Mesendoderm (in vitro differentiated cells): ENCODE measurements at regions not wholly inside any gene's neighbourhood (a gene's known extent, or its start where the extent isn't known, plus 50 kb on each side); places are given as distances from the start of the nearest gene placed in this dataset.

Source experiments
- DNase-seq: peaks from one replicate; pipeline ENCODE4 v3.0.0; 2013
- H2AK5ac ChIP-seq: 2 replicates; pipeline ENCODE4 v1.6.1; 2013; ENCODE audit warnings: low read length, inconsistent platforms
- H2BK120ac ChIP-seq: 2 replicates; pipeline ENCODE4 v1.6.1; 2013; ENCODE audit warnings: low read depth, mild to moderate bottlenecking, low read length, moderate library complexity, mixed read lengths
- H2BK15ac ChIP-seq: replicated peaks from 2 replicates; pipeline ENCODE4 v1.6.1; 2013; ENCODE audit warnings: low read depth, mild to moderate bottlenecking, moderate library complexity
- H2BK5ac ChIP-seq: 2 replicates; pipeline ENCODE4 v1.6.1; 2013; ENCODE audit warnings: low read length, inconsistent platforms
- H3K18ac ChIP-seq: 2 replicates; pipeline ENCODE4 v1.6.1; 2013; ENCODE audit warnings: mild to moderate bottlenecking, low read length, mixed read lengths
- H3K23ac ChIP-seq: one replicate; pipeline ENCODE4 v1.6.1; 2013; ENCODE audit warnings: low read length
- H3K27ac ChIP-seq: 2 replicates; pipeline ENCODE4 v1.5.1; 2013; ENCODE audit warnings: low read depth, mild to moderate bottlenecking, inconsistent platforms, low read length, moderate library complexity
- H3K27me3 ChIP-seq: 2 replicates; pipeline ENCODE4 v1.6.1; 2013; ENCODE audit warnings: low read length, control low read depth, mild to moderate bottlenecking, inconsistent platforms; ENCODE audit not compliant: insufficient read depth, poor library complexity
- H3K36me3 ChIP-seq: 2 replicates; pipeline ENCODE4 v1.6.1; 2013; ENCODE audit warnings: low read length, inconsistent platforms; ENCODE audit not compliant: control insufficient read depth, insufficient read depth
- H3K4ac ChIP-seq: one replicate; pipeline ENCODE4 v1.6.1; 2013; ENCODE audit warnings: low read depth, mild to moderate bottlenecking, low read length, moderate library complexity
- H3K4me1 ChIP-seq: 2 replicates; pipeline ENCODE4 v1.6.1; 2013; ENCODE audit warnings: low read depth, low read length, inconsistent platforms; ENCODE audit not compliant: control insufficient read depth
- H3K4me2 ChIP-seq: 2 replicates; pipeline ENCODE4 v1.6.1; 2013; ENCODE audit warnings: low read length
- H3K4me3 ChIP-seq: 2 replicates; pipeline ENCODE4 v1.5.1; 2013; ENCODE audit warnings: mild to moderate bottlenecking, low read length
- H3K56ac ChIP-seq: one replicate; pipeline ENCODE4 v1.6.1; 2013; ENCODE audit warnings: low read length
- H3K79me1 ChIP-seq: 2 replicates; pipeline ENCODE4 v1.6.1; 2013; ENCODE audit warnings: low read length, inconsistent platforms
- H3K79me2 ChIP-seq: 2 replicates; pipeline ENCODE4 v1.6.1; 2013; ENCODE audit warnings: mild to moderate bottlenecking, low read length; ENCODE audit not compliant: control insufficient read depth, insufficient read depth
- H3K9ac ChIP-seq: 2 replicates; pipeline ENCODE4 v1.6.1; 2013; ENCODE audit warnings: low read length, inconsistent platforms
- H4K5ac ChIP-seq: one replicate; pipeline ENCODE4 v1.6.1; 2013; ENCODE audit warnings: low read length
- H4K8ac ChIP-seq: one replicate; pipeline ENCODE4 v1.6.1; 2013; ENCODE audit warnings: low read depth, mild to moderate bottlenecking, control low read depth, low read length, moderate library complexity
- WGBS: extraction: QIAGEN DNeasy Blood & Tissue Kit; methylation state at CpG from one replicate; pipeline ENCODE4 v1.1.7; 2013; ENCODE audit warnings: low lambda C conversion rate, missing lambda C conversion rate; ENCODE audit not compliant: insufficient coverage; ENCODE audit errors: extremely low coverage; 5-methylcytosine and 5-hydroxymethylcytosine counted together

- no peaks in the 10 kb centered on the region for H3K27me3 ChIP-seq
Observed at GRCh38 chr18:24544949-24545348, 84.5 kb downstream of the HRH4 start.

GRCh38 chr18:24545651-24546050, 85.2 kb downstream of the HRH4 start:
- H3K4me2 ChIP-seq = no peak overlapping the region

More at GRCh38 chr18:24544949-24545348, 84.5 kb downstream of the HRH4 start:
- Histone ChIP-seq H3K79me2 (no peaks in the 10 kb centered on the region), H3K18ac (no peak overlapping the region), H2AK5ac (no peak overlapping the region), H3K4ac (no peak overlapping the region), H2BK5ac (no peak overlapping the region), H3K79me1 (no peaks in the 10 kb centered on the region), H4K8ac (no peak overlapping the region), H3K27ac (no peak overlapping the region), H3K4me2 (no peak overlapping the region), H3K23ac (no peak overlapping the region), H3K9ac (no peak overlapping the region), H3K36me3 (no peaks in the 10 kb centered on the region), H4K5ac (no peak overlapping the region), H3K4me3 (no peak overlapping the region), H3K4me1 (no peaks in the 10 kb centered on the region), H2BK15ac (no peak overlapping the region), H2BK120ac (no peak overlapping the region), H3K56ac (no peak overlapping the region)
- WGBS = no CpG with 5 or more reads among the region's 4 CpGs
- no peak for DNase-seq

GRCh38 chr18:24546307-24546706, 85.9 kb downstream of the HRH4 start:
- DNase-seq = no peak
- H4K8ac ChIP-seq = no peak overlapping the region
- H3K9ac ChIP-seq = no peak overlapping the region
- H3K4me1 ChIP-seq = no peaks in the 10 kb centered on the region
- no CpG with 5 or more reads among the region's 4 CpGs for WGBS
- no peak overlapping the region for H2BK15ac ChIP-seq
- H2BK5ac ChIP-seq = no peak overlapping the region
- H3K4me3 ChIP-seq = no peak overlapping the region
- no peak overlapping the region for H3K4me2 ChIP-seq
- H3K36me3 ChIP-seq = no peaks in the 10 kb centered on the region
- no peak overlapping the region for H3K23ac ChIP-seq
- no peak overlapping the region for H2AK5ac ChIP-seq
- H2BK120ac ChIP-seq = no peak overlapping the region
- no peak overlapping the region for H3K56ac ChIP-seq
- no peak overlapping the region for H4K5ac ChIP-seq
- H3K27ac ChIP-seq = no peak overlapping the region
- no peak overlapping the region for H3K4ac ChIP-seq
- H3K18ac ChIP-seq = no peak overlapping the region
- no peaks in the 10 kb centered on the region for H3K27me3 ChIP-seq
- no peaks in the 10 kb centered on the region for H3K79me1 ChIP-seq
- H3K79me2 ChIP-seq = no peaks in the 10 kb centered on the region

More at GRCh38 chr18:24545651-24546050, 85.2 kb downstream of the HRH4 start:
- H2AK5ac ChIP-seq = no peak overlapping the region
- H4K5ac ChIP-seq = no peak overlapping the region
- H3K4ac ChIP-seq = no peak overlapping the region
- H3K27me3 ChIP-seq = no peaks in the 10 kb centered on the region
- H3K36me3 ChIP-seq = no peaks in the 10 kb centered on the region
- DNase-seq = no peak
- no peak overlapping the region for H3K4me3 ChIP-seq
- no peak overlapping the region for H3K27ac ChIP-seq
- no peak overlapping the region for H3K23ac ChIP-seq
- H2BK120ac ChIP-seq = no peak overlapping the region
- H3K56ac ChIP-seq = no peak overlapping the region
- no peaks in the 10 kb centered on the region for H3K79me2 ChIP-seq
- H3K79me1 ChIP-seq = no peaks in the 10 kb centered on the region
- H4K8ac ChIP-seq = no peak overlapping the region
- no peak overlapping the region for H3K18ac ChIP-seq
- no peaks in the 10 kb centered on the region for H3K4me1 ChIP-seq
- no CpG with 5 or more reads among the region's 2 CpGs for WGBS
- no peak overlapping the region for H2BK5ac ChIP-seq
- no peak overlapping the region for H2BK15ac ChIP-seq
- no peak overlapping the region for H3K9ac ChIP-seq

- no peak overlapping the region for H4K8ac ChIP-seq
- H3K27me3 ChIP-seq = no peaks in the 10 kb centered on the region
- H2BK120ac ChIP-seq = no peak overlapping the region
- H3K56ac ChIP-seq = no peak overlapping the region
- H2BK5ac ChIP-seq = no peak overlapping the region
- WGBS = no CpG with 5 or more reads among the region's 4 CpGs
- H2AK5ac ChIP-seq = no peak overlapping the region
- no peak overlapping the region for H3K4me2 ChIP-seq
- H3K18ac ChIP-seq = no peak overlapping the region
- no peak overlapping the region for H3K9ac ChIP-seq
- H3K23ac ChIP-seq = no peak overlapping the region
- no peak overlapping the region for H3K4me3 ChIP-seq
- H3K79me2 ChIP-seq = no peaks in the 10 kb centered on the region
- no peak overlapping the region for H3K4ac ChIP-seq
- no peaks in the 10 kb centered on the region for H3K4me1 ChIP-seq
- no peak overlapping the region for H4K5ac ChIP-seq
- no peaks in the 10 kb centered on the region for H3K36me3 ChIP-seq
- DNase-seq = no peak
- no peak overlapping the region for H3K27ac ChIP-seq
- H2BK15ac ChIP-seq = no peak overlapping the region
- H3K79me1 ChIP-seq = no peaks in the 10 kb centered on the region
Observed at GRCh38 chr18:24548583-24548982, 88.1 kb downstream of the HRH4 start.

- H2BK5ac ChIP-seq = no peak overlapping the region
- no CpG with 5 or more reads among the region's 4 CpGs for WGBS
Observed at GRCh38 chr18:24552218-24552617, 91.8 kb downstream of the HRH4 start.

GRCh38 chr18:24553571-24554285, 93.3 kb downstream of the HRH4 start:
- no peak overlapping the region for H2BK120ac ChIP-seq
- no peaks in the 10 kb centered on the region for H3K36me3 ChIP-seq
- no peaks in the 10 kb centered on the region for H3K27me3 ChIP-seq
- no peak overlapping the region for H3K18ac ChIP-seq
- H3K4me3 ChIP-seq = no peak overlapping the region
- DNase-seq = no peak
- no peak overlapping the region for H3K27ac ChIP-seq
- no peak overlapping the region for H3K23ac ChIP-seq
- H2BK15ac ChIP-seq = no peak overlapping the region
- no peak overlapping the region for H3K9ac ChIP-seq
- H4K5ac ChIP-seq = no peak overlapping the region
- no peaks in the 10 kb centered on the region for H3K79me2 ChIP-seq
- H3K4ac ChIP-seq = no peak overlapping the region
- no peak overlapping the region for H2AK5ac ChIP-seq
- no peak overlapping the region for H4K8ac ChIP-seq
- H3K4me2 ChIP-seq = no peak overlapping the region
- H3K4me1 ChIP-seq = no peaks in the 10 kb centered on the region
- no peak overlapping the region for H3K56ac ChIP-seq
- H2BK5ac ChIP-seq = no peak overlapping the region
- H3K79me1 ChIP-seq = no peaks in the 10 kb centered on the region
- WGBS = no CpG with 5 or more reads among the region's 6 CpGs

More at GRCh38 chr18:24552218-24552617, 91.8 kb downstream of the HRH4 start:
- no peak overlapping the region for H3K4me2 ChIP-seq
- no peaks in the 10 kb centered on the region for H3K79me1 ChIP-seq
- H3K4ac ChIP-seq = no peak overlapping the region
- DNase-seq = no peak
- H3K23ac ChIP-seq = no peak overlapping the region
- no peak overlapping the region for H4K8ac ChIP-seq
- no peaks in the 10 kb centered on the region for H3K27me3 ChIP-seq
- H2AK5ac ChIP-seq = no peak overlapping the region
- no peaks in the 10 kb centered on the region for H3K36me3 ChIP-seq
- no peak overlapping the region for H3K56ac ChIP-seq
- H2BK120ac ChIP-seq = no peak overlapping the region
- no peak overlapping the region for H4K5ac ChIP-seq
- H3K79me2 ChIP-seq = no peaks in the 10 kb centered on the region
- no peak overlapping the region for H3K9ac ChIP-seq
- no peak overlapping the region for H3K27ac ChIP-seq
- H3K18ac ChIP-seq = no peak overlapping the region
- no peaks in the 10 kb centered on the region for H3K4me1 ChIP-seq
- H2BK15ac ChIP-seq = no peak overlapping the region
- no peak overlapping the region for H3K4me3 ChIP-seq
